ENCODE measurements at regions not wholly inside any gene's neighbourhood (a gene's known extent, or its start where the extent isn't known, plus 50 kb on each side); places are given as distances from the start of the nearest gene placed in this dataset.

DNA sequence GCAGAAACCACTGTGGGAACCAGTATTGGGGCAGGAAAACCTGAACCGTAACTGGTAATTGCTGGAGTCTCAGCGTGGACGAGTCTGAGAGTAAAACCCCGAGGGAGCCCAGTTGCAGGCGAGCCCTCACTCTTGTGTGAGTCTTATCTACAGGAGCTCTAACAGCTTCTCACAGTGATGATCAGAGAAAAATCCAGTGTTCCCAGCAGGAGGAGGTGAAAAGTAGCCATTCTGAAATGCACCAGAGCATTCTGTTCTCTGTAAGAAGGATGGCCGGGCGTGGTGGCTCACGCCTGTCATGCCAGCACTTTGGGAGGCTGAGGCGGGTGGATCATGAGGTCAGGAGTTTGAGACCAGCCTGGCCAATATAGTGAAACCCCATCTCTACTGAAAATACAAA is 161.2 kb downstream of the COPRS start:
- Histone ChIP-seq H3K27me3 (ENCODE audit: control insufficient read depth in 3 of 3, insufficient read depth in 3 of 3, low read length in 3 of 3) (peaks cover 0 to 8% (median 0%) of the 10 kb centered on the region in 3 donors), H3K36me3 (ENCODE audit: control insufficient read depth in 3 of 3, insufficient read depth in 3 of 3, low read length in 3 of 3) (no peaks in the 10 kb centered on the region), H3K4me1 (ENCODE audit: control insufficient read depth in 3 of 3, insufficient read depth in 3 of 3, low read length in 3 of 3) (peaks cover 20 to 32% (median 30%) of the 10 kb centered on the region in 3 donors), H3K9ac (ENCODE audit: low read depth in 1 of 3, low read length in 3 of 3) (no peak overlapping the region), H3K4me3 (ENCODE audit: low read length in 3 of 3) (no peak overlapping the region), H3K9me3 (ENCODE audit: control insufficient read depth in 3 of 3, low read length in 3 of 3) (no peaks in the 10 kb centered on the region), H3K27ac (ENCODE audit: low read depth, low read length) (no peak overlapping the region)

DNA sequence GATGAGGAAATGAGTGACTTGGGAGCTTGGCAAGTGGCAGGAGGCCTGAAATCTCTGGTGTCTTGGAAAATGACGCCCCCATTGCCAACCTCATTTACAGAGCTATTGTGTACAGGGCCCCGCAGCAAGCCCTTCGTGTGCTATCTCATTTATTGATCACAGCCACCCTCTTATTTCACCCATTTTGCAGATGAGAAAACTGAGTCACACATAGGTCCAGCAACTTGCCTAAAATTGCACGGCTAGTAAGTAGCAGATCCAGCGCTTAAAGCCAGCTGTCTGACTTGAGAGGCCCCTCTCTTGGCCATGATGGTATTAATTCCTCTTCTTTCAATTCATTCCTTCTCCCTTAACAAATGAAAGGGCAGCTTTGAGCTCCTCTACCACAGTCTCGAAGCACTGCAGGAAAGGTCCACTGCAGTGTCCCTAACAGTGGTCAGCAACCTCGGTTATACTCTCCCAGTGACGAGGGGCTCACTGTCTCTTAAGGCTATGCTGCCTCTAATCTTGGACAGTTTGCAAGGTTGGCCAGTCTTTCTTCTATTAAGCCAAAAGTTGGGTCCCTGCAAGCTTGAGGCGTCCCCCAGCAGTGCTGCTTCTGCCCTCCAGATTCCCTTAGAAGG is 162.2 kb downstream of the COPRS start:
- no peak overlapping the region for H3K27ac ChIP-seq (ENCODE audit: low read depth, low read length)
- peaks cover 0 to 13% (median 0%) of the 10 kb centered on the region in 3 donors for H3K27me3 ChIP-seq (ENCODE audit: control insufficient read depth in 3 of 3, insufficient read depth in 3 of 3, low read length in 3 of 3)
- no peak overlapping the region for H3K9ac ChIP-seq (ENCODE audit: low read depth in 1 of 3, low read length in 3 of 3)
- H3K4me1 ChIP-seq (ENCODE audit: control insufficient read depth in 3 of 3, insufficient read depth in 3 of 3, low read length in 3 of 3): peaks cover 20 to 37% (median 30%) of the 10 kb centered on the region in 3 donors
- H3K4me3 ChIP-seq (ENCODE audit: low read length in 3 of 3): peak overlapping the region in 1 of 3 donors; percentile 15
- no peaks in the 10 kb centered on the region for H3K36me3 ChIP-seq (ENCODE audit: control insufficient read depth in 3 of 3, insufficient read depth in 3 of 3, low read length in 3 of 3)
- no peaks in the 10 kb centered on the region for H3K9me3 ChIP-seq (ENCODE audit: control insufficient read depth in 3 of 3, low read length in 3 of 3)

GRCh38 chr17:31696184-31696602 is 162.9 kb downstream of the COPRS start:
- peak overlapping the region in 1 of 3 donors; percentile 8 for H3K9ac ChIP-seq (ENCODE audit: low read depth in 1 of 3, low read length in 3 of 3)
- peak overlapping the region in 1 of 3 donors; percentile 15 for H3K4me3 ChIP-seq (ENCODE audit: low read length in 3 of 3)
- no peaks in the 10 kb centered on the region for H3K36me3 ChIP-seq (ENCODE audit: control insufficient read depth in 3 of 3, insufficient read depth in 3 of 3, low read length in 3 of 3)
- no peaks in the 10 kb centered on the region for H3K9me3 ChIP-seq (ENCODE audit: control insufficient read depth in 3 of 3, low read length in 3 of 3)
- peaks cover 20 to 37% (median 30%) of the 10 kb centered on the region in 3 donors for H3K4me1 ChIP-seq (ENCODE audit: control insufficient read depth in 3 of 3, insufficient read depth in 3 of 3, low read length in 3 of 3)
- H3K27ac ChIP-seq (ENCODE audit: low read depth, low read length): no peak overlapping the region
- peaks cover 0 to 13% (median 3%) of the 10 kb centered on the region in 3 donors for H3K27me3 ChIP-seq (ENCODE audit: control insufficient read depth in 3 of 3, insufficient read depth in 3 of 3, low read length in 3 of 3)

GRCh38 chr17:31695456-31696090 is 163.5 kb downstream of the COPRS start:
- Histone ChIP-seq H3K27ac (ENCODE audit: low read depth, low read length) (no peak overlapping the region), H3K9ac (ENCODE audit: low read depth in 1 of 3, low read length in 3 of 3) (no peak overlapping the region), H3K4me1 (ENCODE audit: control insufficient read depth in 3 of 3, insufficient read depth in 3 of 3, low read length in 3 of 3) (peaks cover 20 to 37% (median 30%) of the 10 kb centered on the region in 3 donors), H3K36me3 (ENCODE audit: control insufficient read depth in 3 of 3, insufficient read depth in 3 of 3, low read length in 3 of 3) (no peaks in the 10 kb centered on the region), H3K4me3 (ENCODE audit: low read length in 3 of 3) (no peak overlapping the region), H3K27me3 (ENCODE audit: control insufficient read depth in 3 of 3, insufficient read depth in 3 of 3, low read length in 3 of 3) (peaks cover 0 to 13% (median 3%) of the 10 kb centered on the region in 3 donors), H3K9me3 (ENCODE audit: control insufficient read depth in 3 of 3, low read length in 3 of 3) (no peaks in the 10 kb centered on the region)

DNA sequence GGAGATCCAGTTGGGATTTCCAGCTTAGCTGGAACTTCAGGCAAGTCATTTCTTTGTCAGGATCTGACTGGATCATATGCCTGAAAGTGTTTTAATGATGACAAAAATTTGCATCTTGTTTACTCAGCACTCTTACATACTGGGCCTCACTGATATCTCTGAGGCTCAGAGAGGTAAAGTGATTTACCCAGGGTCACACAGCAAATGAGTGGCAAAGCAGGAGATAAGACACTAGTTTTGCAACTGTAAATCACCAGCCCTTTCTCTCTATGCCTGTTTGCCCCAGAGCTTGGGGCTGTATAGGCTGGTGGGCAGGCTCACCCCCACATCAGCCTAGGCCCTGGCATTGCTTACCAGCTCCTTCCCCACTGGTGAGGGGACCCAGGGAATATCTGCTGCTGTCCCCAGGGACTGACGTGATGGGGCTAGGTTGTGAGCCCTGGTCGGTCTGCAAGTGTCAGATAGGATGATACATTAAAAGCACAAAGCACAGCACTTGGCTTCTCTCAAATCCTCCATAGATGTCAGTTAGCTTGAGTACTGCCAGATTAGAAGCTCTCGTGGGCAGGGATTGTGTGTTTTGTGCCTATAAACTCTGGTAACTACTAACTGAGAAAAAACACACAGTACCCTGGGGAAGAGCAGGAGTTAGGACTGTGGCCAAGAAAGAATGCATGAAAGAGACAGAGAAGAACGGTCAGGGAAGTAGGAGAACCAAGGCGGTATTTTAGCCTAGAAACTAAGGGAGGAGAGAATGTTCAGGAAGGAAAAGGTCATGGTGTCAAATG is 165.4 kb downstream of the COPRS start:
- Histone ChIP-seq H3K4me3 (ENCODE audit: low read length in 3 of 3) (no peak overlapping the region), H3K4me1 (ENCODE audit: control insufficient read depth in 3 of 3, insufficient read depth in 3 of 3, low read length in 3 of 3) (peaks cover 20 to 37% (median 30%) of the 10 kb centered on the region in 3 donors), H3K9me3 (ENCODE audit: control insufficient read depth in 3 of 3, low read length in 3 of 3) (no peaks in the 10 kb centered on the region), H3K9ac (ENCODE audit: low read depth in 1 of 3, low read length in 3 of 3) (no peak overlapping the region), H3K27ac (ENCODE audit: low read depth, low read length) (no peak overlapping the region), H3K27me3 (ENCODE audit: control insufficient read depth in 3 of 3, insufficient read depth in 3 of 3, low read length in 3 of 3) (peaks cover 0 to 13% (median 3%) of the 10 kb centered on the region in 3 donors), H3K36me3 (ENCODE audit: control insufficient read depth in 3 of 3, insufficient read depth in 3 of 3, low read length in 3 of 3) (no peaks in the 10 kb centered on the region)

GRCh38 chr17:31692632-31693031 is 166.4 kb downstream of the COPRS start:
- peaks cover 20 to 37% (median 30%) of the 10 kb centered on the region in 3 donors for H3K4me1 ChIP-seq (ENCODE audit: control insufficient read depth in 3 of 3, insufficient read depth in 3 of 3, low read length in 3 of 3)
- H3K36me3 ChIP-seq (ENCODE audit: control insufficient read depth in 3 of 3, insufficient read depth in 3 of 3, low read length in 3 of 3): no peaks in the 10 kb centered on the region
- no peak overlapping the region for H3K9ac ChIP-seq (ENCODE audit: low read depth in 1 of 3, low read length in 3 of 3)
- no peak overlapping the region for H3K4me3 ChIP-seq (ENCODE audit: low read length in 3 of 3)
- no peaks in the 10 kb centered on the region for H3K9me3 ChIP-seq (ENCODE audit: control insufficient read depth in 3 of 3, low read length in 3 of 3)
- H3K27ac ChIP-seq (ENCODE audit: low read depth, low read length): no peak overlapping the region
- peaks cover 0 to 13% (median 3%) of the 10 kb centered on the region in 3 donors for H3K27me3 ChIP-seq (ENCODE audit: control insufficient read depth in 3 of 3, insufficient read depth in 3 of 3, low read length in 3 of 3)

DNA sequence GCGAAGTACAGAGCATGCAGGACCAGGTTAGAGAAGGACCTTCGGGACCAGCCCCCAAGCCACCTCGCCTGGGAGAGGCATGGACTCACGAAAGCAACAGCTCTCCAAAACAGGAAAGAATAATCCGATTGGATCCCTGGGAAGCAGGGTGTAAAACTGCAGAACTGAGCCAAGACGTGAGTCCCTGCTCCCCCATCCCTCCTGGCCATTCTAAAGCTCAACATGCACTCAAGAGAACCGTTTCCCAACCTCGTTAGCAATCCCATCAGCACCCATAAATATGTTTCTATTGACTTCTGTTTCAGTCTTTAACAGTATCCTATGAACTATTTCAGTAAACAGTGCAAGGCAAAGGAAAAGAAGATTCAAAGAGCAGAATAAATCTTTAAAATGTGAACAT is 167.0 kb downstream of the COPRS start:
- H3K4me1 ChIP-seq (ENCODE audit: control insufficient read depth in 3 of 3, insufficient read depth in 3 of 3, low read length in 3 of 3): peaks cover 19 to 34% (median 28%) of the 10 kb centered on the region in 3 donors
- no peak overlapping the region for H3K4me3 ChIP-seq (ENCODE audit: low read length in 3 of 3)
- H3K27me3 ChIP-seq (ENCODE audit: control insufficient read depth in 3 of 3, insufficient read depth in 3 of 3, low read length in 3 of 3): peaks cover 0 to 13% (median 3%) of the 10 kb centered on the region in 3 donors
- no peaks in the 10 kb centered on the region for H3K9me3 ChIP-seq (ENCODE audit: control insufficient read depth in 3 of 3, low read length in 3 of 3)
- H3K36me3 ChIP-seq (ENCODE audit: control insufficient read depth in 3 of 3, insufficient read depth in 3 of 3, low read length in 3 of 3): no peaks in the 10 kb centered on the region
- no peak overlapping the region for H3K9ac ChIP-seq (ENCODE audit: low read depth in 1 of 3, low read length in 3 of 3)
- no peak overlapping the region for H3K27ac ChIP-seq (ENCODE audit: low read depth, low read length)

DNA sequence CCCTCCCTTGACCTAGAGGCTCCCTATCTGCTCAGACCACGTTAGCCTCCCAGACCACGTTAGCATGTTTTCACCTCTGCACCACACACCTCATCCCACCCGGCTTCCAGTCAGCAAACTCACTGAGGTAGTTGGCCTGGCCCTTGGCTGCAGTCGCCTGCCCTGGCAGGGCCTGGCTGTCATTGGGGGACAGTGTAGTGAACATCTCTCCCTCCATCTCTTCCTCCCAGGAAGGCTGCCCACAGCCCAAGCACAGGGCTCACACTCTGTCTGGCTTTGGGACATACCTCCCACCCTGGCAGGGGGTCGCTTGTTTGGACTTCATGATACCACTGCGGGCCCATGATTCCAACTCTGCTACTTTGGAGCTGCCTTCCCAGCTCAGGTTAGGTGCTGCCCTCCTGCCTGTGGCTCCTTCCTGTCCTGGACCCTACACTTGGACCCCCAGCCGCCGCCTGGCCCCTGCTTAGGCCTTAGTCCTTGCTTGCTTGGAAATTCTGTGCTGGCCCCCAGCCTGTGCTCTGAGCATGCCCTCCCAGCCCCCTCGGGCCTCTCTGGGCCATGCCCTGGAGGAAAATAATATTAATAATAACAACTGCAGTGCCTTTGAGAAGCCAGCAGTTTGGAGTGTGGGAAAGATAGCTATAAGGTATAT is 167.7 kb downstream of the COPRS start:
- Histone ChIP-seq H3K4me1 (ENCODE audit: control insufficient read depth in 3 of 3, insufficient read depth in 3 of 3, low read length in 3 of 3) (peaks cover 13 to 28% (median 21%) of the 10 kb centered on the region in 3 donors), H3K27ac (ENCODE audit: low read depth, low read length) (no peak overlapping the region), H3K9me3 (ENCODE audit: control insufficient read depth in 3 of 3, low read length in 3 of 3) (no peaks in the 10 kb centered on the region)

GRCh38 chr17:31690151-31690551 is 168.9 kb downstream of the COPRS start:
- Histone ChIP-seq H3K4me1 (ENCODE audit: control insufficient read depth in 3 of 3, insufficient read depth in 3 of 3, low read length in 3 of 3) (peaks cover 4 to 16% (median 9%) of the 10 kb centered on the region in 3 donors), H3K9me3 (ENCODE audit: control insufficient read depth in 3 of 3, low read length in 3 of 3) (no peaks in the 10 kb centered on the region), H3K9ac (ENCODE audit: low read depth in 1 of 3, low read length in 3 of 3) (no peak overlapping the region), H3K27me3 (ENCODE audit: control insufficient read depth in 3 of 3, insufficient read depth in 3 of 3, low read length in 3 of 3) (peaks cover 0 to 10% (median 3%) of the 10 kb centered on the region in 3 donors), H3K4me3 (ENCODE audit: low read length in 3 of 3) (no peak overlapping the region), H3K27ac (ENCODE audit: low read depth, low read length) (no peak overlapping the region), H3K36me3 (ENCODE audit: control insufficient read depth in 3 of 3, insufficient read depth in 3 of 3, low read length in 3 of 3) (no peaks in the 10 kb centered on the region)

More for the DNA sequence above, 167.7 kb downstream of the COPRS start:
- H3K27me3 ChIP-seq (ENCODE audit: control insufficient read depth in 3 of 3, insufficient read depth in 3 of 3, low read length in 3 of 3): peaks cover 0 to 10% (median 3%) of the 10 kb centered on the region in 3 donors
- no peak overlapping the region for H3K4me3 ChIP-seq (ENCODE audit: low read length in 3 of 3)
- H3K36me3 ChIP-seq (ENCODE audit: control insufficient read depth in 3 of 3, insufficient read depth in 3 of 3, low read length in 3 of 3): no peaks in the 10 kb centered on the region
- no peak overlapping the region for H3K9ac ChIP-seq (ENCODE audit: low read depth in 1 of 3, low read length in 3 of 3)
